ENCODE measurements at regions not wholly inside any gene's neighbourhood (a gene's known extent, or its start where the extent isn't known, plus 50 kb on each side); places are given as distances from the start of the nearest gene placed in this dataset.

DNA sequence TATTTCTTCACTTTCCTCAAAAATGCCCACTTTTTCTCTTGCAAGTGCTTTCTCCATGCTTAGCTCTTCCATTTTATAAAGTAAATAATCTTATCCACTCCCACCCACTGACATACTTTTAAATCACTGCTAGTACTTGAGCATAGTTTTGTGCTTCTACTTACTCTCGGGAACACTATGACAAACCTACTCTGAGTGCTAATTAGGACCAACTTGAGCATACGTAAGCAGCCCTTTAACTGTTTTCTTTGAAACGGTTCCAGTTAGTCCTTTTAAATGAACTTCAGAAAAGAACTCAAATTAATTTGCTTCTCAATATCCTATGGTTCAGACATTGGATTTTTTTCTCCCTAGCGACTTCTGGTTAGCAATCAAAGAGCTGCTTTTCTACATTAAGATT, 280.0 kb upstream of the SOX2 start:
- TF ChIP-seq, protein P1, sequence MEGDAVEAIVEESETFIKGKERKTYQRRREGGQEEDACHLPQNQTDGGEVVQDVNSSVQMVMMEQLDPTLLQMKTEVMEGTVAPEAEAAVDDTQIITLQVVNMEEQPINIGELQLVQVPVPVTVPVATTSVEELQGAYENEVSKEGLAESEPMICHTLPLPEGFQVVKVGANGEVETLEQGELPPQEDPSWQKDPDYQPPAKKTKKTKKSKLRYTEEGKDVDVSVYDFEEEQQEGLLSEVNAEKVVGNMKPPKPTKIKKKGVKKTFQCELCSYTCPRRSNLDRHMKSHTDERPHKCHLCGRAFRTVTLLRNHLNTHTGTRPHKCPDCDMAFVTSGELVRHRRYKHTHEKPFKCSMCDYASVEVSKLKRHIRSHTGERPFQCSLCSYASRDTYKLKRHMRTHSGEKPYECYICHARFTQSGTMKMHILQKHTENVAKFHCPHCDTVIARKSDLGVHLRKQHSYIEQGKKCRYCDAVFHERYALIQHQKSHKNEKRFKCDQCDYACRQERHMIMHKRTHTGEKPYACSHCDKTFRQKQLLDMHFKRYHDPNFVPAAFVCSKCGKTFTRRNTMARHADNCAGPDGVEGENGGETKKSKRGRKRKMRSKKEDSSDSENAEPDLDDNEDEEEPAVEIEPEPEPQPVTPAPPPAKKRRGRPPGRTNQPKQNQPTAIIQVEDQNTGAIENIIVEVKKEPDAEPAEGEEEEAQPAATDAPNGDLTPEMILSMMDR (optimal IDR thresholded peaks at IDR 0.05 in 1 of 3, IDR thresholded peaks at IDR 0.05 in 1 of 3, conservative IDR thresholded peaks at IDR 0.05 in 1 of 3; ENCODE audit: extremely low read depth in 1 of 3, insufficient read depth in 2 of 3, low read length in 3 of 3): no peak
- TF ChIP-seq EZH2 (IDR thresholded peaks at IDR 0.05; ENCODE audit: low read length): no peak
